ENCODE measurements at regions not wholly inside any gene's neighbourhood (a gene's known extent, or its start where the extent isn't known, plus 50 kb on each side); places are given as distances from the start of the nearest gene placed in this dataset.

DNA sequence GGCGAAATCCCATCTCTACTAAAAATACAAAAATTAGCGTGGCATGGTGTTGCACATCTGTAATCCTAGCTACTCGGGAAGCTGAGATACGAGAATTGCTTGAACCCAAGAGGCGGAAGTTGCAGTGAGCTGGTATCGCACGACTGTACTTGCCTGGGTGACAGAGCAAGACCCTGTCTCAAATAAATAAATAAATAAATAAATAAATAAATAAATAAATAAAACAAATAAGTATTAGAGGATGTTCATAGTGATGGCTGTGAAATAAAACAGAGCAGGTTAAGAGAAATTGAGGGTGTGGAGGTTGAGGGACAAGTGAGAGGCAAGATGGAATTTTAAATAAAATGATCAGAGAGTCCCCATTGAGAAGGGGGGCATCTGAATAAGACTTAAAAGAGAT, 124.7 kb upstream of the DST start:
- no peak for DNase-seq (ENCODE audit: low spot score)

GRCh38 chr6:56766806-56767178, 124.1 kb upstream of the DST start:
- DNase-seq (ENCODE audit: low spot score), result no peak

DNA sequence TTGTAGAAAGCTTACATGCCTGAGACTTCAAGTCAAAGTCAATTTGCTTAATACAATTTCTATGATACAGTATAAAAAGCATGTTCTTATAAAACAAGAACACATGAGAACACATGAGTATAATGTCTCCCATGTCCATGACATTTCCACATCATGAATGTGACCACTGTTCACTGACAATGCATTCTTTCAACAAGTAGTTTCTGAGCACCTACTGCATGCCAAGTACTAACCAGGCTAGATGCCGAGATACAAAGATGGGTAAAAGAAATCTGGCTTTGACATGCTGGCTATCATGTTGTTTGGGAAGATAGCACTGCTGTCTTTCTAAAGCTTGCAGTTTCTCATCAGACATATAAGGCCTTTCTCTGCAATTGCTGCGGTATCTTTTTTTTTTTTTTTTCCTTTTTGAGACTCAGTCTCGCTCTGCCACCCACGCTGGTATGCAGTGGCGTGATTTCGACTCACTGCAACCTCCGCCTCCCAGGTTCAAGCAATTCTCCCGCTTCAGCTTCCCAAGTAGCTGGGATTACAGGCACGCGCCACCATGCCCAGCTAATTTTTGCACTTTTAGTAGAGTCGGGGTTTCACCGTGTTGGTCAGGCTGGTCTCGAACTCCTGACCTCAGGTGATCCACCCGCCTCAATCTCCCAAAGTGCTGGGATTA, 123.6 kb upstream of the DST start:
- no peak for DNase-seq (ENCODE audit: low spot score)

DNA sequence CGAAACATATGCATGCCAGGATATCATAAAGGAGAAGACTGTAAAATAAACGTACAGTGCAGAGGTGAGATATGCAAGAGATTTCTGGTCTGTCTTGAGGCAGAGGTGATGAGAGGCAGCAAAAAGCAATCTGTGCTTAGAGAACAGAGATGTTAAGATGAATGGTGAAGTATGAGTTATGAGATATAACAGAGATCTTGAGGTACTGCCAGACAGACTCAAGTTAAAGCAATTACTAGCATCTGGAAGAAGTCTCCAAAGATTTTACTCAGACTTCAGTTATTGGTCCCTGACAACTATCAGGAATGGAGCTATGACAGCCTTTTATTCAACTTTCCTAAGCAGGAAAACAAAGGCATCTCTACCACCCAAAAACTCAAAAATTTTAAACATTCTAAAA, 122.8 kb upstream of the DST start:
- no peak for DNase-seq (ENCODE audit: low spot score)

- DNase-seq (ENCODE audit: low spot score), result peak; percentile 47
Measured at GRCh38 chr6:56764081-56764566, 121.4 kb upstream of the DST start.

- no peak for DNase-seq (ENCODE audit: low spot score)
Measured at GRCh38 chr6:56761651-56762050, 119.0 kb upstream of the DST start.

DNA sequence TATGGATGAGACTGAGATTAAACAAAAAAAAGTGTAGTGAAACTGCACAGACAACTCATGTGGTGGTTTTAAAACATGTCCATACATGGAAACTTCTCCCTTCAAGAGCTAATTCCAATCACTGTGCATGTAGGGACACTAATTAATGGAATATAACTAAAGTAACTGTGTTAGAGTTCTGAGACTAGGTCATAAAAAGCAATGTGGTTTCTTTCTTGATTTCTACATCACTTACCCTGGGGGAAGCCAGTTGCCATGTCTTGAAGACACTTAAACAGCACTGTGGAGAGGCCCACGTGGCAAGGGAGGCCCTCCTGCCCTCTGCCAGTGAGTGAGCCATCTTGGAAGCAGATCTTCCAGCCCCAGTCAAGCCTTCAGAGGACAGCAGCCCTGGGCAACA, 118.2 kb upstream of the DST start:
- no peak for DNase-seq (ENCODE audit: low spot score)

- DNase-seq (ENCODE audit: low spot score), result peak; percentile 14
Measured at GRCh38 chr6:56759521-56759920, 116.8 kb upstream of the DST start.

GRCh38 chr6:56758553-56758952, 115.9 kb upstream of the DST start:
- DNase-seq (ENCODE audit: low spot score), result no peak

GRCh38 chr6:56758120-56758519, 115.4 kb upstream of the DST start:
- no peak for DNase-seq (ENCODE audit: low spot score)

GRCh38 chr6:56757588-56757984, 114.9 kb upstream of the DST start:
- DNase-seq (ENCODE audit: low spot score), result no peak

DNA sequence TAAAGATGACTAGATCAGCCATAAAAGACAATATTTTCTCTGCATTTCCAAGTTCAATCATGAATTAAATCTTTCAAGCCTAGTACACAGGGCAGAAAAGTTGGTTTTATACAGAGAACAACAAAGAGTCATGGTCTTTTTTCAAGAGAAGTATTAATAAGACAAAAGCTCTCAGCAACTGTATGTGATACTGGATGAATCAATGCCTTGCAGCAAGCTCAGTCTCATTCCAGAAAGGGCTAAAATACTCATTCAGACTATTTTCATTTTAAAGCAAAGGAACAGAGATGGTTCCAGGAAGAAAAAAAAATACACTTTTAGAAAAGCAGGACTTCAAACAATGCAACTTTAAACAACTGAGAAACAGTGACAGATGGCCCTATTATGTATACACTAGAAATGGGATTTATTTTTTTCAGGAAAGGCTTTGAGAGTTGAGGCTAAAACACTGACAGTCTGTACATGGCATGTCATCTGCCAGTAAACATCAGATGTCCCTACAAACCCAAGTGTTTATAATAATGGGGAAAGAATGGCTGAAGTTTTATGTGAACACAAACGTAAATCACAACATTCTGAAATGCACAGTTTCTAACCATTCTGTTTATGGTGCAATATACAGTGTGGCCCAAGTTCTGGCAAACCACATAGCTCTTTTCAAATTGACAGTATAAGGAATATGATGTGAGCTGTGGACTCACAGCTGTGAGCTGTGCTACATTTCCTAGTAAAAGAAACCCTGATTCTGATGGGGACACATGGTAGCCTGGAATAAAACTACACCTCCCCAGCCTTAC, 114.3 kb upstream of the DST start:
- DNase-seq (ENCODE audit: low spot score), result no peak

- no peak for DNase-seq (ENCODE audit: low spot score)
Measured at GRCh38 chr6:56756219-56756789, 113.6 kb upstream of the DST start.

GRCh38 chr6:56755040-56755439, 112.4 kb upstream of the DST start:
- no peak for DNase-seq (ENCODE audit: low spot score)

DNA sequence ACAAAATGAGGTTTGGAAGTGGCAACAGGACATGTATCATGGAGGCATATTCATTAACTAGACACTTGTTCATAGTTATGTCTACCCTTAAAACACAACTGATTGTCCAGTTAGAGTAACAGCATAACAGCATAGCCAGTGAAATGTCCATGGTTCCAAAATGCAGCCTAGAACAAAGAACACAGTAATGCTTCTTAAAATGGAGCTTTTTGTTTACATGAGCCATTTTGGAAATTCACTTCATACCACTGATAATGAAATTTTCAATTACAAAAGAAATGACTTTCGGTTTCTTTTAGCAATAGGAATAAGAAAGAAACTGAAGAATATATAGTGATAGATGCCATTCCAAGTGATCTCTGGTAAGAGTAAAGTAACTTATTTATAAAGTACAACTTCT, 111.1 kb upstream of the DST start:
- DNase-seq (ENCODE audit: low spot score), result no peak

GRCh38 chr6:56752534-56752933, 109.8 kb upstream of the DST start:
- no peak for DNase-seq (ENCODE audit: low spot score)

DNA sequence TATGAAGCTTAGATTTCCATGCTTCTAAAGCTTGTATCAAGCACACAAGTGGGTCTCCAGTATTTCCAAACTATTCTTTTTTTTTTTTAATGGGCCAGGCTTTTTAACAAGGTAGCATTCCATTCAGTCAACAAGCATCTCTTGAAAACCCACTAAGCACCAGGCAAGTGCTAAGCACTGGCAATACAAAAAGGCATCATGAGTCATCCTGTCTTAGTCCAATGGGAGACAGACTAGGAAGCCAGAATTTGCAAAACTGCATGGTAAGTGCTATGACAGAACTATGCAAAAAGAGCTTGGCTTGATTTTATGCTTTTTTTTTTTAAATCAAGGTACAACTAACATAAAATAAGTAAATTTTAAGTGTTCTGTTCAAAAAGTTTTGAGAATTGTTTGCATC, 109.3 kb upstream of the DST start:
- DNase-seq (ENCODE audit: low spot score), result no peak

DNA sequence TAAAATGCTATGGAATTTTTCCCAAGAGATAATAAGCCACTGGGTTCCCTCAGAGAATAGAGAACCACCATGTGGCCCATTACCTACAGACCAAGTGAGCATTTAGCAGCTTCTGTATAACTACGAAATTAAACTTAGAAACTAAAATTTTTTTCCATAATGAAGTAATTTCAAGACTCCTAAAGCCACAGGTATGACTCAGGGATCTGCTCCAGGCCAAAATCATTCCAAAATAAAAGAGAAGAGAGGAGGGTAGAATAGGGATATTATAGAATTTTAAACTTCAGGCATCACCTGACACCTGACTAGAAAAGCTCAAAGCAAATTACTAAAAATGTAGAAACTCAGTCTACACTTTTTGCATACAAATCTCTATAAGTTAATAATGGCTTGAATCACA, 108.9 kb upstream of the DST start:
- no peak for DNase-seq (ENCODE audit: low spot score)

DNA sequence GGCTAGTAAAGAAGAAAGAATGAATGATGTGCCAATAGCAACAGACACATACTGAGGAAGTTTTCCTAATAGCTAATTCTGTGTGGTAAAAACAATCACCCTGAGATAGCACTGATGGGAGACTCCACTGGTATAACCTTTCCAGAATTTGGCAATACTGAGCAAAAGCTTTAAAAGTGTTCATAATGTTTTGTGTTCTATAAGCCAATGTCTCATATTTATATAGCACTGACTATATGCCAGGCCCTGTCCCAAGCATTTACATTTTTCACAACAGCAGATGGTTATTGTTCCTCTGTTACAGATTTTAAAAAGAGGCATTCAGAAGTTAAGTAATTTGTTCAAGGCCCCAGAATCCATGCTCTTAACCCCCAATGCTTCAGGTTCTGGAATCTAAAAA, 108.0 kb upstream of the DST start:
- DNase-seq (ENCODE audit: low spot score), result no peak

DNA sequence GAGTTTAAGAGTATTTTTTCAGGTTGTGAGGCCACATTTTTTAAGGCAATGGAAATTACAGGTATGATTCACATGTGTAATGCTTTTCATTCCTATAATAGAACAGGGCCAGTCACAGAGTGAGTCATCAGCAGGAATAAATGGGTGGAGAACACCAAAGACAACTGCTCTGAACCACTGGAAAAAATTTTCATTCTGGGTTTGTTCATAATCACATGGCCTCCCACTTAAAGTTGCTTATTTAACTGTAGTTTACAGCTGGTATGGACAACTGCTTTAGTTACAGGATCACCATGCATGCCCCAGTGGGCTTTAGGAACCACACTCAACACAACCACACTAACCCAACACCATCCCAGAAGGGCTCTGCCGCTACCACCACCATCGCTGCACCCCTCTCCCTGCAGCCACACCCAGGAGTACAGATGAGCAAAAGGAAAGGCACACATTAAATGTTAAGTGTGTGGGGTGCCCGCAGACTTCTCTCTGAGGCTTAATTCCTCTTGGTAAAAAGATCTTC, 107.0 kb upstream of the DST start:
- no peak for DNase-seq (ENCODE audit: low spot score)

- no peak for DNase-seq (ENCODE audit: low spot score)
Measured at GRCh38 chr6:56746767-56747504, 104.2 kb upstream of the DST start.

- DNase-seq (ENCODE audit: low spot score), result no peak
Measured at GRCh38 chr6:56745971-56746370, 103.3 kb upstream of the DST start.
